WERI-Rb-1 (cell line): ENCODE measurements at regions not wholly inside any gene's neighbourhood (a gene's known extent, or its start where the extent isn't known, plus 50 kb on each side); places are given as distances from the start of the nearest gene placed in this dataset.

Experiments used
- DNase-seq: peaks from one replicate; pipeline ENCODE4 v3.0.0-alpha.2; 2020
- H3K27ac ChIP-seq: fragments of 250-450 bp; sonication (Bioruptor Pico); 2 replicates; pipeline ENCODE4 v1.5.1; 2020; ENCODE audit warnings: mild to moderate bottlenecking, moderate library complexity
- H3K27me3 ChIP-seq: fragments of 250-450 bp; sonication (Bioruptor Pico); 2 replicates; pipeline ENCODE4 v1.5.1; 2021; ENCODE audit warnings: mild to moderate bottlenecking, low read depth, moderate library complexity; ENCODE audit not compliant: insufficient read depth, severe bottlenecking
- H3K36me3 ChIP-seq: fragments of 250-450 bp; sonication (Bioruptor Pico); 2 replicates; pipeline ENCODE4 v1.5.1; 2020; ENCODE audit warnings: mild to moderate bottlenecking, moderate library complexity
- H3K4me3 ChIP-seq: 2 replicates; pipeline ENCODE4 v1.5.1; 2011; ENCODE audit warnings: low read depth, mild to moderate bottlenecking, control low read depth, low read length
- H3K9me3 ChIP-seq: fragments of 250-450 bp; sonication (Bioruptor Pico); 2 replicates; pipeline ENCODE4 v1.5.1; 2021; ENCODE audit warnings: mild to moderate bottlenecking, moderate library complexity; ENCODE audit not compliant: severe bottlenecking
- CTCF ChIP-seq: IDR thresholded peaks from 2 replicates; pipeline ENCODE4 v1.5.1; 2011; ENCODE audit warnings: low read depth, mild to moderate bottlenecking, control low read depth, inconsistent platforms, low read length

- Histone ChIP-seq H3K36me3 (no peaks in the 10 kb centered on the region), H3K9me3 (no peaks in the 10 kb centered on the region), H3K4me3 (no peak overlapping the region), H3K27me3 (peaks cover 60% of the 10 kb centered on the region), H3K27ac (no peak overlapping the region)
- no peak for DNase-seq
- TF ChIP-seq CTCF: no peak
Measured at GRCh38 chr2:117222809-117223208, 591.7 kb upstream of the DDX18 start.

- H3K27me3 ChIP-seq: peaks cover 11% of the 10 kb centered on the region
- TF ChIP-seq CTCF: no peak
- no peak overlapping the region for H3K27ac ChIP-seq
- H3K4me3 ChIP-seq: no peak overlapping the region
- no peak for DNase-seq
- no peaks in the 10 kb centered on the region for H3K9me3 ChIP-seq
- H3K36me3 ChIP-seq: no peaks in the 10 kb centered on the region
Measured at GRCh38 chr2:117232305-117232704, 582.2 kb upstream of the DDX18 start.

GRCh38 chr2:117257362-117257761 is 557.1 kb upstream of the DDX18 start:
- H3K27ac ChIP-seq: no peak overlapping the region
- TF ChIP-seq CTCF: no peak
- H3K36me3 ChIP-seq: no peaks in the 10 kb centered on the region
- H3K27me3 ChIP-seq: peaks cover 60% of the 10 kb centered on the region
- no peak for DNase-seq
- H3K9me3 ChIP-seq: no peaks in the 10 kb centered on the region
- H3K4me3 ChIP-seq: no peak overlapping the region

- H3K27me3 ChIP-seq: peaks cover 32% of the 10 kb centered on the region
- no peaks in the 10 kb centered on the region for H3K36me3 ChIP-seq
- no peak for DNase-seq
- TF ChIP-seq CTCF: no peak
- no peaks in the 10 kb centered on the region for H3K9me3 ChIP-seq
- no peak overlapping the region for H3K4me3 ChIP-seq
- no peak overlapping the region for H3K27ac ChIP-seq
Measured at GRCh38 chr2:117269574-117269973, 544.9 kb upstream of the DDX18 start.

DNA sequence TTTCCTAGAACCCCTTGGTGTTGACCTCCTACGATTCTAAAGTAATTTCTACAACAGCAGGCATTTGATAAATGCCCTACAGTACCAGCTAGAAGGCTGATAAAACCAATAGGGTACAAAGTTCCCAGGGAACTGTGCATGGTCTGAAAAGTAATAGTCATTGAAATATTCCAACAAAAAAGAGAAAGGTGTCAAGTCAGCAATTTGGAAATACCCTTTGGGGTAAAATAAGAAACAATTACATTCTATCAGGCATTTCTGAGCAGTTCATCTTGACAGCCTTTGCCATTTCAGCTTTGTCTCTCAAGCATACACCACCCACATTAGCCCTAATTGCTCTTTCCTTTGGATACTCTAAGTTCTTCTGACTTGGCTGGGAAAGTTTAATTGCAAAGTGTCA is 542.9 kb upstream of the DDX18 start:
- no peaks in the 10 kb centered on the region for H3K9me3 ChIP-seq
- H3K4me3 ChIP-seq: no peak overlapping the region
- TF ChIP-seq CTCF: no peak
- no peak overlapping the region for H3K27ac ChIP-seq
- peaks cover 46% of the 10 kb centered on the region for H3K27me3 ChIP-seq
- H3K36me3 ChIP-seq: no peaks in the 10 kb centered on the region
- DNase-seq: no peak

GRCh38 chr2:117273009-117273671 is 541.4 kb upstream of the DDX18 start:
- H3K9me3 ChIP-seq: no peaks in the 10 kb centered on the region
- no peaks in the 10 kb centered on the region for H3K36me3 ChIP-seq
- H3K4me3 ChIP-seq: no peak overlapping the region
- DNase-seq: no peak
- no peak for TF ChIP-seq CTCF
- H3K27ac ChIP-seq: no peak overlapping the region
- peaks cover 46% of the 10 kb centered on the region for H3K27me3 ChIP-seq
